K562 (cell line): ENCODE measurements at regions not wholly inside any gene's neighbourhood (a gene's known extent, or its start where the extent isn't known, plus 50 kb on each side); places are given as distances from the start of the nearest gene placed in this dataset.

Source experiments
- ATAC-seq: fragments of 200-7000 bp; cut with Tn5 transposase; 3 replicates; pipeline ENCODE4 v1.9.1; 2020; ENCODE audit warnings: moderate library complexity
- BruUV-seq: library from RNA; stranded (reverse); fragments of 400-500 nt; replicated peaks from 2 replicates; lab custom pipeline; 2021; lab: Mats Ljungman, UMichigan
- CTCF ChIA-PET: fragments of 300-600 bp; formaldehyde crosslinking; extraction: SDS; loops from one replicate; lab custom pipeline; 2021; ENCODE audit warnings: low intra/inter-chr PET ratio; lab: Yijun Ruan, JAX
- POLR2A ChIA-PET: fragments of 300-600, 350-650 bp; sonication (Branson Sonifier 250); formaldehyde crosslinking; extraction: SDS; loops from one replicate; lab custom pipeline; 2021; ENCODE audit warnings: antibody characterized with exemption, inconsistent platforms; lab: Yijun Ruan, JAX
- DNase-seq, 4 experiments: peaks; one replicate each; pipeline versions ENCODE4 v3.0.0 to v3.0.0-alpha.2; 2011 to 2018; ENCODE audit warnings: low spot score in 3 of 4, mixed read lengths in 3 of 4; ENCODE audit errors: extremely low read depth in 1 of 4
- FAIRE-seq: peaks from 2 replicates; lab custom pipeline; 2011; peaks lifted over from hg19 to GRCh38; lab: Jason Lieb, UNC
- H2AFZ ChIP-seq: 2 replicates; pipeline ENCODE4 v1.6.0; 2011; ENCODE audit warnings: low read depth, low read length, control low read depth, inconsistent platforms
- H3K27ac ChIP-seq: fragments of 200-600 bp; 3 replicates; pipeline ENCODE4 v1.8.0; 2011; ENCODE audit warnings: low read depth, mild to moderate bottlenecking, control low read depth, inconsistent platforms, low read length, moderate library complexity, mixed read lengths; ENCODE audit errors: extremely low read depth
- H3K27me3 ChIP-seq, 2 experiments: fragments of 300-600 bp in 1 of 2; 2 replicates in 1 of 2; 3 replicates in 1 of 2; pipeline versions ENCODE4 v1.6.0 to v1.8.0; 2011; ENCODE audit warnings: inconsistent platforms in 2 of 2, low read length in 2 of 2, mild to moderate bottlenecking in 1 of 2, mixed read lengths in 1 of 2, moderate library complexity in 1 of 2; ENCODE audit not compliant: control insufficient read depth in 2 of 2, insufficient read depth in 2 of 2
- H3K36me3 ChIP-seq: fragments of 300-600 bp; 3 replicates; pipeline ENCODE4 v1.8.0; 2011; ENCODE audit warnings: mild to moderate bottlenecking, low read length, inconsistent platforms; ENCODE audit not compliant: control insufficient read depth, insufficient read depth
- H3K4me1 ChIP-seq, 2 experiments: fragments of 200-600 bp in 1 of 2; replicated peaks in 1 of 2; 2 replicates in 1 of 2; 3 replicates in 1 of 2; pipeline versions ENCODE4 v1.5.1 to v1.8.0; 2011; ENCODE audit warnings: inconsistent platforms in 2 of 2, low read length in 2 of 2, mild to moderate bottlenecking in 1 of 2, mixed read lengths in 1 of 2, moderate library complexity in 1 of 2; ENCODE audit not compliant: control insufficient read depth in 2 of 2, insufficient read depth in 2 of 2
- H3K4me2 ChIP-seq: 2 replicates; pipeline ENCODE4 v1.6.1; 2011; ENCODE audit warnings: low read length, control low read depth, inconsistent platforms, mixed read lengths; ENCODE audit not compliant: insufficient read depth
- H3K4me3 ChIP-seq: fragments of 200-600 bp; sonication (generic), shearing (Covaris generic); 2 replicates; pipeline ENCODE4 v1.5.1; 2016; ENCODE audit warnings: control low read depth, inconsistent platforms
- H3K79me2 ChIP-seq: fragments of 200-600 bp; 3 replicates; pipeline ENCODE4 v1.8.0; 2011; ENCODE audit warnings: low read length, inconsistent platforms; ENCODE audit not compliant: control insufficient read depth, insufficient read depth
- H3K9ac ChIP-seq, 2 experiments: 2 replicates each; pipeline versions ENCODE4 v1.6.0 to v1.6.1; 2011; ENCODE audit warnings: low read depth in 2 of 2, low read length in 2 of 2, control low read depth in 1 of 2, inconsistent platforms in 1 of 2, mild to moderate bottlenecking in 1 of 2, mixed read lengths in 1 of 2; ENCODE audit not compliant: insufficient read depth in 1 of 2
- H3K9me1 ChIP-seq: one replicate; pipeline ENCODE4 v1.6.0; 2011; ENCODE audit warnings: inconsistent platforms, mild to moderate bottlenecking, low read length, moderate library complexity; ENCODE audit not compliant: control insufficient read depth, insufficient read depth
- H3K9me3 ChIP-seq: replicated peaks from 2 replicates; pipeline ENCODE4 v1.5.1; 2011; ENCODE audit warnings: low read depth, low read length, inconsistent platforms; ENCODE audit not compliant: control insufficient read depth, insufficient read depth
- H4K20me1 ChIP-seq: replicated peaks from 2 replicates; pipeline ENCODE4 v1.6.1; 2011; ENCODE audit warnings: low read length, inconsistent platforms, mixed read lengths; ENCODE audit not compliant: control insufficient read depth, insufficient read depth
- ARID4B ChIP-seq: sonication (generic); formaldehyde crosslinking; IDR thresholded peaks from 2 replicates; pipeline ENCODE4 v1.8.0; 2022; ENCODE audit warnings: mild to moderate bottlenecking, missing genetic modification reagents
- FOXK2 ChIP-seq, 2 experiments: fragments of 450-650 bp; IDR thresholded peaks in 1 of 2; conservative IDR thresholded peaks in 1 of 2; 2 replicates each; pipeline ENCODE4 v1.6.1; 2016; ENCODE audit warnings: low read depth in 2 of 2, mild to moderate bottlenecking in 1 of 2
- PBX2 ChIP-seq, 2 experiments: IDR thresholded peaks in 1 of 2; conservative IDR thresholded peaks in 1 of 2; 2 replicates each; pipeline ENCODE4 v1.6.1; 2016; ENCODE audit warnings: low read depth in 2 of 2, mild to moderate bottlenecking in 1 of 2, missing compliant biosample characterization in 1 of 2, missing genetic modification characterization in 1 of 2, moderate library complexity in 1 of 2
- RBM25 ChIP-seq: fragments of 200-400 bp; formaldehyde crosslinking; IDR thresholded peaks from 2 replicates; pipeline ENCODE4 v1.6.1; 2018; ENCODE audit warnings: low read length, low read depth, moderate library complexity; ENCODE audit not compliant: severe bottlenecking
- WGBS: fragments of 100-300 bp; shearing (Covaris generic); methylation state at CpG from one replicate; pipeline ENCODE4 v1.1.6; 2016; ENCODE audit warnings: low coverage, mixed read lengths; ENCODE audit not compliant: insufficient coverage; ENCODE audit errors: missing lambda C conversion rate; 5-methylcytosine and 5-hydroxymethylcytosine counted together
- in situ Hi-C: fragments of 300-500 bp; cut with MboI; formaldehyde crosslinking; loops from 4 replicates; pipeline ENCODE4 v1.15.0; 2018; ENCODE audit warnings: inconsistent platforms, mixed read lengths
- intact Hi-C: fragments of 100-400 bp; cut with micrococcal nuclease; formaldehyde crosslinking; loops from 2 replicates; pipeline ENCODE4 v1.14.2; 2022

DNA sequence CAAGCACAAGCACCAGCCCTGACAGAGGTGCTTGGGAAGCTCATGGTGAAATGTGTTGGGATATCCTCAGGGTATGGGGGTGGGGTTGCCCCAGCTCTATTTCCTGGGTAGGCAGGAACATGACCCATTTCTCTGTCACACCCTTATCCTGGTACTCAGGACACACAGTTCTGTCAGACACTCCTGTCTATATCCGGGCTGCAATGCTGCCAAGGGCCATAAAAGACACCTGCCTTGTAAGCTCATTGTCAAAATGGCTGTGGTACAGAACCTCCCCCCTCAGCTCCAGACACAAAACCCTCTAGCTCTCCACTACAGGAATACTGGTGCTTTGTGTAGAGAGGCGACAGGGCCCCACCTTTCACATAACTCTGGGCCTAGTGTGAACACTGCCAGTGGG lies 636.7 kb downstream of the PLA2G4A start (continued):
- TF ChIP-seq ARID4B (CRISPR knock-in tag) (no peak), FOXK2 (conservative IDR thresholded peaks at IDR 0.05 in 1 of 2, IDR thresholded peaks at IDR 0.05 in 1 of 2; ENCODE audit: low read depth in 2 of 2) (no peak)

DNA sequence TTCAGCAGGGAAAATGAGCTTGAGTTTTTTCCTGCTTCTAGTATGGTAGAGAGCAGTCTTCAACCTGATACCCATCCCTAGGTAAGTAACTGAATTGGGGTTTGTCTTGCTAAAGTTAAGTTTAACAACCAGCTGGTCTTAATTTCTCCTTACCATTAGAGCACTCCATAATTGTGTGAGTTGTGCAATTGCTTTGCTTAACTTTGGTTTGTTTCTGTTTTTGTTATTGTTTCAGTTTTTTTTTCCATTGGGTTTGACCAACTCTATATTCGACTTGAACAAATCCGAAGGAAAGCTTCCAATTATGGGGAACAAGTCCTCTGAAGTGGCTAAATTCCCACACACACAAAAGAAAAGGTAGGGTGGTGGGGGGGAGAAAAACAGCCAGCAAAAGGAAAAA lies 641.1 kb downstream of the PLA2G4A start:
- ATAC-seq (no peak), DNase-seq (no peak), FAIRE-seq (no peak)
- POLR2A ChIA-PET = no interaction called here
- no peaks in the 10 kb centered on the region for H3K4me1 ChIP-seq
- no peak overlapping the region for H3K27ac ChIP-seq
- no peak overlapping the region for H3K4me2 ChIP-seq
- H4K20me1 ChIP-seq = no peaks in the 10 kb centered on the region
- no peak overlapping the region for H2AFZ ChIP-seq
- CTCF ChIA-PET = interaction anchor here (0.7 kb wide), 1 partner anchor 9 kb away, joined by 3 read pairs; no protein-coding TSS in a partner anchor
- intact Hi-C loops (no loop called here), in situ Hi-C loops (no loop called here)
- 0% methylated on average over 2 of the region's 2 CpGs for WGBS
- H3K36me3 ChIP-seq = no peaks in the 10 kb centered on the region
- H3K27me3 ChIP-seq = no peaks in the 10 kb centered on the region
- H3K4me3 ChIP-seq = no peak overlapping the region
- no peaks in the 10 kb centered on the region for H3K79me2 ChIP-seq
- no peaks in the 10 kb centered on the region for H3K9me1 ChIP-seq
- BruUV-seq = no TSS peak
- H3K9me3 ChIP-seq = no peaks in the 10 kb centered on the region
- no peak overlapping the region for H3K9ac ChIP-seq
- no peak for TF ChIP-seq PBX2 (CRISPR knock-in tag; IDR thresholded peaks at IDR 0.05; ENCODE audit: low read depth)
- no peak for TF ChIP-seq PBX2 (tag; conservative IDR thresholded peaks at IDR 0.05; ENCODE audit: low read depth)
- no peak for TF ChIP-seq RBM25
